Heart right ventricle (tissue), 16 donors: ENCODE measurements at regions not wholly inside any gene's neighbourhood (a gene's known extent, or its start where the extent isn't known, plus 50 kb on each side); places are given as distances from the start of the nearest gene placed in this dataset.

Experiments used
- ATAC-seq, 8 donors: fragments of 200-7000 bp; cut with Tn5 transposase; one replicate each; pipeline ENCODE4 v1.9.1; 2020; ENCODE audit warnings: mild to moderate bottlenecking in 8 of 8, moderate library complexity in 8 of 8, moderate number of reproducible peaks in 1 of 8
- DNase-seq, 2 donors: peaks; one replicate each; pipeline ENCODE4 v3.0.0-alpha.2; 2020
- H3K27ac ChIP-seq, 10 donors: fragments of 200-600 bp; sonication (generic) in 2 of 10; one replicate each; pipeline versions ENCODE4 v1.5.0 to v1.8.0; 2020 to 2022; ENCODE audit warnings: mild to moderate bottlenecking in 3 of 10
- H3K27me3 ChIP-seq, 7 donors: fragments of 200-600 bp; one replicate each; pipeline ENCODE4 v1.8.0; 2021 to 2022; ENCODE audit warnings: mild to moderate bottlenecking in 2 of 7
- H3K36me3 ChIP-seq, 9 donors: fragments of 200-600 bp; sonication (generic) in 1 of 9; one replicate each; pipeline versions ENCODE4 v1.5.0 to v1.8.0; 2020 to 2022; ENCODE audit warnings: mild to moderate bottlenecking in 2 of 9
- H3K4me1 ChIP-seq, 9 donors: fragments of 200-600 bp; sonication (generic) in 1 of 9; one replicate each; pipeline versions ENCODE4 v1.5.0 to v1.8.0; 2020 to 2022; ENCODE audit warnings: mild to moderate bottlenecking in 4 of 9
- H3K4me3 ChIP-seq, 10 donors: fragments of 200-600 bp; sonication (generic) in 2 of 10; one replicate each; pipeline versions ENCODE4 v1.5.0 to v1.8.0; 2020 to 2022; ENCODE audit warnings: mild to moderate bottlenecking in 7 of 10, moderate library complexity in 2 of 10
- H3K9me3 ChIP-seq, 11 donors: fragments of 200-600 bp in 10 of 11; sonication (generic) in 2 of 11; one replicate each; pipeline versions ENCODE4 v1.5.0 to v1.8.0; 2013 to 2022; ENCODE audit warnings: mild to moderate bottlenecking in 2 of 11, control low read depth in 1 of 11, moderate library complexity in 1 of 11
- CTCF ChIP-seq, 9 donors: fragments of 200-600 bp; sonication (generic) in 2 of 9; IDR thresholded peaks; one replicate each; pipeline versions ENCODE4 v1.5.0 to v1.8.0; 2021 to 2022; ENCODE audit warnings: antibody characterized with exemption in 9 of 9, mild to moderate bottlenecking in 5 of 9, moderate library complexity in 1 of 9
- WGBS, 2 donors: extraction: QIAGEN DNeasy Blood & Tissue Kit; methylation state at CpG; one replicate each; pipeline ENCODE4 v1.1.7; 2013; ENCODE audit warnings: inconsistent platforms in 1 of 2; 5-methylcytosine and 5-hydroxymethylcytosine counted together
- intact Hi-C, 10 donors: fragments of 100-400 bp; cut with DNase I; formaldehyde crosslinking; loops; one replicate each; pipeline versions ENCODE4 v1.11.1 to v1.14.2; 2022
- donor health status: Arrhythmogenic right ventricular cardiomyopathy.
- donor health status: ischemic (EF 13 %, LVEDD 7.1; RV severe dilation, severe dysfunction).
- donor health status: healthy with polysubstance abuse.
- donor health status: DM: no; HTN: yes; CAD: no.
- donor health status: DM: no; HTN: no; CAD: no.
- donor health status: ischemic (EF 25% LVEDD 6.9; RV normal size, moderate dysfunction).
- donor health status: ischemic (EF 25% LVEDD 5.7; RV mildly dilated, moderate dysfunction).
- donor health status: healthy.
- donor health status: DM: yes; HTN: yes; CAD: no.
- donor health status: Ischemic cardiomyopathy.
- donor health status: ischemic (EF 35%, LVEDD 5.7; RV mildly dilated, moderate dysfunction).
- donor health status: nonischemic (EF 11% LVEDD 7.7; RV severe dilation, severe dysfunction).
- donor health status: DM: yes; HTN: yes; CAD: no.
- donor health status: PGD.
- donor health status: ischemic (EF 29% LVEDD 5.4; RV normal size, mild dysfunction).
- donor health status: nonischemic (EF 23%, LVEDD 6.1; RV moderate dilation, normal function).

GRCh38 chr22:46071451-46072109 is 78.7 kb upstream of the PPARA start:
- peak overlapping the region; percentile 93 to 100 (median 98) for H3K27ac ChIP-seq
- intact Hi-C loops = loop anchor here in 7 of 10 donors (5.0 to 10.0 kb wide), 5 partner anchors 34 to 64 kb away; no protein-coding TSS in a partner anchor
- ATAC-seq (peak; percentile 31 to 67 (median 48)), DNase-seq (peak; percentile 94 to 97)
- no peaks in the 10 kb centered on the region for H3K9me3 ChIP-seq
- H3K4me3 ChIP-seq = peak overlapping the region; percentile 57 to 98 (median 83)
- WGBS, 2 donors = 0 to 1% methylated on average over 92 to 103 of the region's 109 CpGs
- no peak for TF ChIP-seq CTCF (IDR thresholded peaks at IDR 0.05)
- no peaks in the 10 kb centered on the region for H3K27me3 ChIP-seq
- peaks cover 0 to 27% (median 0%) of the 10 kb centered on the region in 9 donors for H3K36me3 ChIP-seq
- H3K4me1 ChIP-seq = peaks cover 8 to 78% (median 57%) of the 10 kb centered on the region in 9 donors

- peaks cover 0 to 27% (median 0%) of the 10 kb centered on the region in 9 donors for H3K36me3 ChIP-seq
- H3K27ac ChIP-seq = peak overlapping the region; percentile 93 to 100 (median 98)
- H3K4me3 ChIP-seq = peak overlapping the region; percentile 57 to 98 (median 83)
- intact Hi-C loops = loop anchor here in 7 of 10 donors (5.0 to 10.0 kb wide), 5 partner anchors 35 to 65 kb away; no protein-coding TSS in a partner anchor
- peak; percentile 58 to 77 for DNase-seq
- peaks cover 8 to 78% (median 56%) of the 10 kb centered on the region in 9 donors for H3K4me1 ChIP-seq
- ATAC-seq = peak in 2 of 8 donors; percentile 4 to 6
- peak in 1 of 9 donors; percentile 14 for TF ChIP-seq CTCF (IDR thresholded peaks at IDR 0.05)
- WGBS, 2 donors = 1% methylated on average over 75 to 81 of the region's 81 CpGs
- no peaks in the 10 kb centered on the region for H3K9me3 ChIP-seq
- H3K27me3 ChIP-seq = no peaks in the 10 kb centered on the region
These were observed 78.0 kb upstream of the PPARA start for GRCh38 chr22:46072110-46072881.

GRCh38 chr22:46072981-46073682 is 77.2 kb upstream of the PPARA start:
- no peak for ATAC-seq
- peak in 1 of 2 donors; percentile 4 for DNase-seq
- Histone ChIP-seq H3K4me1 (peaks cover 11 to 78% (median 58%) of the 10 kb centered on the region in 9 donors), H3K9me3 (no peaks in the 10 kb centered on the region), H3K4me3 (peak overlapping the region; percentile 57 to 98 (median 83)), H3K27ac (peak overlapping the region; percentile 93 to 100 (median 98)), H3K27me3 (no peaks in the 10 kb centered on the region), H3K36me3 (peaks cover 0 to 27% (median 0%) of the 10 kb centered on the region in 9 donors)
- no peak for TF ChIP-seq CTCF (IDR thresholded peaks at IDR 0.05)
- 5 to 7% methylated on average over 16 of the region's 16 CpGs for WGBS, 2 donors
- intact Hi-C loops = loop anchor here in 7 of 10 donors (5.0 to 10.0 kb wide), 5 partner anchors 34 to 66 kb away; no protein-coding TSS in a partner anchor
